PC-3 (cell line): ENCODE measurements at regions not wholly inside any gene's neighbourhood (a gene's known extent, or its start where the extent isn't known, plus 50 kb on each side); places are given as distances from the start of the nearest gene placed in this dataset.

Experiments
- ATAC-seq: fragments of 200-7000 bp; cut with Tn5 transposase; 2 replicates; pipeline ENCODE4 v1.9.1; 2020; ENCODE audit warnings: mild to moderate bottlenecking, moderate library complexity
- BruUV-seq: library from RNA; stranded (reverse); fragments of 400-500 nt; replicated peaks from 2 replicates; lab custom pipeline; 2021; lab: Mats Ljungman, UMichigan
- CTCF ChIA-PET: fragments of 300-600 bp; sonication (Branson Sonifier 250); formaldehyde crosslinking; loops from one replicate; lab custom pipeline; 2022; ENCODE audit warnings: antibody characterized with exemption; lab: Charles Lee
- POLR2A ChIA-PET: fragments of 300-600 bp; sonication (Branson Sonifier 250); formaldehyde crosslinking; loops from one replicate; lab custom pipeline; 2022; ENCODE audit warnings: antibody characterized with exemption; ENCODE audit not compliant: unreplicated experiment; lab: Charles Lee
- DNase-seq: peaks from one replicate; pipeline ENCODE4 v3.0.0-alpha.2; 2015
- H2AFZ ChIP-seq: fragments of 300-600 bp; sonication (generic); 2 replicates; pipeline ENCODE4 v1.6.0; 2016; ENCODE audit warnings: antibody characterized with exemption, low read length
- H3F3A ChIP-seq: fragments of 300-600 bp; sonication (generic); one replicate; pipeline ENCODE4 v1.6.0; 2017; ENCODE audit warnings: antibody characterized with exemption, low read length, control low read depth, mild to moderate bottlenecking; ENCODE audit not compliant: unreplicated experiment
- H3K27ac ChIP-seq: fragments of 300-600 bp; sonication (generic); 2 replicates; pipeline ENCODE4 v1.5.1; 2016; ENCODE audit warnings: mild to moderate bottlenecking, low read length
- H3K27me3 ChIP-seq: fragments of 300-600 bp; sonication (generic); 2 replicates; pipeline ENCODE4 v1.6.1; 2016; ENCODE audit warnings: low read length, mixed read lengths
- H3K36me3 ChIP-seq: fragments of 300-600 bp; sonication (generic); 2 replicates; pipeline ENCODE4 v1.6.1; 2016; ENCODE audit warnings: low read depth, mixed run types, low read length, mixed read lengths
- H3K4me1 ChIP-seq: fragments of 300-600 bp; sonication (generic); 2 replicates; pipeline ENCODE4 v1.5.1; 2016; ENCODE audit warnings: low read length; ENCODE audit not compliant: insufficient read depth
- H3K4me2 ChIP-seq: fragments of 300-600 bp; sonication (generic); 2 replicates; pipeline ENCODE4 v1.6.0; 2016; ENCODE audit warnings: low read length
- H3K4me3 ChIP-seq: fragments of 300-600 bp; sonication (generic); 2 replicates; pipeline ENCODE4 v1.5.1; 2016; ENCODE audit warnings: mild to moderate bottlenecking, low read length, mixed read lengths
- H3K79me2 ChIP-seq: fragments of 300-600 bp; sonication (generic); 2 replicates; pipeline ENCODE4 v1.6.1; 2017; ENCODE audit warnings: low read length, mixed read lengths
- H3K9ac ChIP-seq: fragments of 300-600 bp; sonication (generic); 2 replicates; pipeline ENCODE4 v1.6.0; 2016; ENCODE audit warnings: mild to moderate bottlenecking, low read length
- H3K9me2 ChIP-seq: fragments of 300-600 bp; sonication (generic); replicated peaks from 2 replicates; pipeline ENCODE4 v1.6.1; 2016; ENCODE audit warnings: mixed run types, low read length, mixed read lengths
- H3K9me3 ChIP-seq: fragments of 300-600 bp; sonication (generic); 2 replicates; pipeline ENCODE4 v1.6.1; 2016; ENCODE audit warnings: low read length, mixed read lengths
- H4K20me1 ChIP-seq: fragments of 300-600 bp; sonication (generic); 2 replicates; pipeline ENCODE4 v1.6.1; 2016; ENCODE audit warnings: low read length, mixed read lengths
- EZH2 ChIP-seq: fragments of 300-600 bp; sonication (generic); IDR thresholded peaks from one replicate; pipeline ENCODE4 v1.6.1; 2017; ENCODE audit warnings: antibody characterized with exemption, mild to moderate bottlenecking, low read length; ENCODE audit not compliant: unreplicated experiment
- EZH2phosphoT487 ChIP-seq: fragments of 300-600 bp; sonication (generic); IDR thresholded peaks from 2 replicates; pipeline ENCODE4 v1.6.1; 2018; ENCODE audit warnings: mild to moderate bottlenecking, antibody characterized with exemption, low read length, borderline replicate concordance
- intact Hi-C: fragments of 100-400 bp; cut with micrococcal nuclease; formaldehyde crosslinking; loops from 2 replicates; pipeline ENCODE4 v1.9.0; 2023
- TF ChIP-seq, protein P1 (sequence below): fragments of 300-600 bp; sonication (generic); conservative IDR thresholded peaks from 2 replicates; pipeline ENCODE4 v1.5.1; 2017; ENCODE audit warnings: antibody characterized with exemption, low read depth, mild to moderate bottlenecking, low read length

DNA sequence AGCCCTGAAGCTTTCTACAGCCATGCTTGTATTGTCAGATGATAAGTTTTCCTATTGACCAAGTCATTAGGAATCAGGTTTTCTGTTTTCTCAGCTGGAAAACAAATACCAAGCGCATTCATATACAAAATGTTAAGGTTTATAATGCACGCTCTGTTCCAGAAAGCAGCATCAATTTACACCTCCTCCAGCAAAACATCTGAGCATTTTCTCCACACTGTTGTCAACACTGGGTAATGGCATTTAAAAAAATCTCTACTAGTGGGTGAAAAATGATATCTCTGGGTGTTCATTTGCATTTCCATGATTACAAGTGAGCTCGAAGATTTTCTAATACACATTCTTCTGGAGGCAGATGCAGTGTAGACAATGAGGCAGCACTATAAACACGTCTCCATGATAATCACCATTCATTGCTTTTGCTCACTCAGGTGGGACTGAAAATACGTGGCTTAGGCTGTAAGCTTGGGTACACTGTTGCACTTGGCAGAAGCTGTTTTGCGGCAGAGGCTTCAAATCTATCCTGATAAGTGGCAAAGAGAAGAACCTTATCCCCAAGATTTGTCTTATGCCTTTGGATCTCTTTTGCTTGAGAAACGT lies 114.8 kb upstream of the PLPP4 start:
- Histone ChIP-seq H3K27me3 (no peaks in the 10 kb centered on the region), H3F3A (no peaks in the 10 kb centered on the region), H3K4me3 (no peak overlapping the region), H3K4me2 (no peak overlapping the region), H3K9me2 (no peaks in the 10 kb centered on the region), H2AFZ (no peak overlapping the region), H3K9me3 (no peaks in the 10 kb centered on the region), H3K4me1 (no peaks in the 10 kb centered on the region), H3K27ac (no peak overlapping the region), H3K36me3 (no peaks in the 10 kb centered on the region), H4K20me1 (no peaks in the 10 kb centered on the region), H3K9ac (no peak overlapping the region), H3K79me2 (no peaks in the 10 kb centered on the region)
- TF ChIP-seq, protein P1, sequence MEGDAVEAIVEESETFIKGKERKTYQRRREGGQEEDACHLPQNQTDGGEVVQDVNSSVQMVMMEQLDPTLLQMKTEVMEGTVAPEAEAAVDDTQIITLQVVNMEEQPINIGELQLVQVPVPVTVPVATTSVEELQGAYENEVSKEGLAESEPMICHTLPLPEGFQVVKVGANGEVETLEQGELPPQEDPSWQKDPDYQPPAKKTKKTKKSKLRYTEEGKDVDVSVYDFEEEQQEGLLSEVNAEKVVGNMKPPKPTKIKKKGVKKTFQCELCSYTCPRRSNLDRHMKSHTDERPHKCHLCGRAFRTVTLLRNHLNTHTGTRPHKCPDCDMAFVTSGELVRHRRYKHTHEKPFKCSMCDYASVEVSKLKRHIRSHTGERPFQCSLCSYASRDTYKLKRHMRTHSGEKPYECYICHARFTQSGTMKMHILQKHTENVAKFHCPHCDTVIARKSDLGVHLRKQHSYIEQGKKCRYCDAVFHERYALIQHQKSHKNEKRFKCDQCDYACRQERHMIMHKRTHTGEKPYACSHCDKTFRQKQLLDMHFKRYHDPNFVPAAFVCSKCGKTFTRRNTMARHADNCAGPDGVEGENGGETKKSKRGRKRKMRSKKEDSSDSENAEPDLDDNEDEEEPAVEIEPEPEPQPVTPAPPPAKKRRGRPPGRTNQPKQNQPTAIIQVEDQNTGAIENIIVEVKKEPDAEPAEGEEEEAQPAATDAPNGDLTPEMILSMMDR: no peak
- TF ChIP-seq EZH2phosphoT487 (no peak), EZH2 (no peak)
- POLR2A ChIA-PET: no interaction called here
- CTCF ChIA-PET: no interaction called here
- BruUV-seq: no TSS peak
- DNase-seq: no peak
- ATAC-seq: no peak
- intact Hi-C loops: no loop called here

DNA sequence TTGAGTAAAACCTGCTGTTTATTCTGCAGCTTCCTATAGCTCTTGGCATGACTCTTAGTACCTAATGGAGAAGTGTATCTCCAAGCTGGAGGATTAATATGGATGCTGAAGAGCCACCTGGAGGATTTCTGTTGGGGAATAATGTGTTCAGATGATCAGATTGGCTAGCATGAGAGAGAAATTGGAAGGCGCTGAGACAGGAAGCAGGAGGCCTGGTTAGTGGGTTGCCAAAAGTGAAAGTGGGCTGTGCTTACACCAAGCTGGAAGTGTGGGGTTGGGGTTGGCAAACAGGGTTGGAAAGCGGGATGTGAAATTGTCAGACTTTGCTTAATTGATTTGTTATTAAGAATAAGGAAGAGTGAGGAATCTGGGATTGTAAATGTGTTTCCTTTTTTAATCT lies 111.8 kb upstream of the PLPP4 start:
- Histone ChIP-seq H4K20me1 (no peaks in the 10 kb centered on the region), H3K4me1 (no peaks in the 10 kb centered on the region), H3K27ac (no peak overlapping the region), H3K79me2 (no peaks in the 10 kb centered on the region), H3K36me3 (no peaks in the 10 kb centered on the region), H3K4me2 (no peak overlapping the region), H2AFZ (no peak overlapping the region), H3K27me3 (no peaks in the 10 kb centered on the region), H3K4me3 (no peak overlapping the region), H3K9me2 (no peaks in the 10 kb centered on the region), H3K9me3 (no peaks in the 10 kb centered on the region), H3K9ac (no peak overlapping the region), H3F3A (no peaks in the 10 kb centered on the region)
- CTCF ChIA-PET: no interaction called here
- BruUV-seq: no TSS peak
- DNase-seq: no peak
- TF ChIP-seq, protein P1: no peak
- TF ChIP-seq EZH2phosphoT487 (no peak), EZH2 (no peak)
- POLR2A ChIA-PET: no interaction called here
- no peak for ATAC-seq
- intact Hi-C loops: no loop called here

DNA sequence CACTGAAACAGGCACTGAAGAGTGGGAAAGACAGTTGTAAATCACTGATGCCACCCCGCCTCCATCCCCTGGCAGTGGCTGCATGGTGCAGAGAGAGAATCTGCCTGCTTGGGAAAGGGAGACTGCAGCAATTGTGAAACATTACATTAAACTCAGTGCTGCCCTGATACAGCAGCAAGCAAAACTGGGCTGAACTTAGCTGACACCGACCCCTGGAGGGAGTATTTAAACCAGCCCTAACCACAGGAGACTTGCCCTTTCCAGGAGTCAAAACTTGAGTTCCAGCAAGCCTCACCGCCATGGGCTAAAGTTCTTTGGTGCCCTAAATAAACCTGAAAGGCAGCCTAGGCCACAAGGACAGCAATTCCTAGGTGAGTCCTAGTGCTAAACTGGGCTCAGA lies 109.4 kb upstream of the PLPP4 start:
- TF ChIP-seq, protein P1: no peak
- TF ChIP-seq EZH2phosphoT487: no peak
- no peak for TF ChIP-seq EZH2
- Histone ChIP-seq H3K79me2 (no peaks in the 10 kb centered on the region), H3K27me3 (no peaks in the 10 kb centered on the region), H3K9me2 (no peaks in the 10 kb centered on the region), H3K9me3 (no peaks in the 10 kb centered on the region), H3K36me3 (no peaks in the 10 kb centered on the region), H3K27ac (no peak overlapping the region), H3F3A (no peaks in the 10 kb centered on the region), H2AFZ (no peak overlapping the region), H3K9ac (no peak overlapping the region), H3K4me2 (no peak overlapping the region), H4K20me1 (no peaks in the 10 kb centered on the region), H3K4me1 (no peaks in the 10 kb centered on the region), H3K4me3 (no peak overlapping the region)
- no peak for DNase-seq
- ChIA-PET POLR2A (no interaction called here), CTCF (no interaction called here)
- no peak for ATAC-seq
- intact Hi-C loops: no loop called here
- no TSS peak for BruUV-seq
